ENCODE measurements at regions not wholly inside any gene's neighbourhood (a gene's known extent, or its start where the extent isn't known, plus 50 kb on each side); places are given as distances from the start of the nearest gene placed in this dataset.

DNA sequence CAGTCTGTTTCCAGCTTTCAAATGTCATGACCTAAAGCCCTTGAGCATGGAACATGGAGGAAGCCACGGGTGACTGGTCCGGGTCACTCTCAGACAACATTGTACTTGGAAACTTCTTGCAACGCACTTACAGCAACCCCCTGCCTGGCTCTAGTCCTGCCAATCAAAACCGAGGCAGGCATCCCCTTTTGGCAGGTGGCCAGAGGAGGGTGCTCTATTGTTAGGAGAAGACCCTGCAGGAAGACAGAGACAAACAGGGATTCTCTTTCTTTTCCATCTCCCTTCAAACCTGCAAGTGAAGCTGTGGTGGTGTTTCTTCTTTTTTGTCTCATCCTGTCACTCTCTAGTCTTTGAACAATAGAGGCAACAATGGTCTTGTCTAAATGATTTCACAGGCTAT, 667.2 kb downstream of the ZEB2 start:
- ATAC-seq, result no peak
- TF ChIP-seq ISL1 (CRISPR knock-in tag; IDR thresholded peaks at IDR 0.05) (no peak), BACH2 (CRISPR knock-in tag; IDR thresholded peaks at IDR 0.05; ENCODE audit: borderline replicate concordance) (no peak), TCF4 (CRISPR knock-in tag; IDR thresholded peaks at IDR 0.05; ENCODE audit: borderline replicate concordance) (no peak), ZNF8 (CRISPR knock-in tag; IDR thresholded peaks at IDR 0.05) (no peak), ZC3H10 (CRISPR knock-in tag; IDR thresholded peaks at IDR 0.05) (no peak), TOX (CRISPR knock-in tag; IDR thresholded peaks at IDR 0.05; ENCODE audit: borderline replicate concordance) (no peak), ZFP30 (CRISPR knock-in tag; IDR thresholded peaks at IDR 0.05) (no peak), ZFP3 (CRISPR knock-in tag; IDR thresholded peaks at IDR 0.05) (no peak), ESRRG (CRISPR knock-in tag; IDR thresholded peaks at IDR 0.05) (no peak), ZNF565 (CRISPR knock-in tag; conservative IDR thresholded peaks at IDR 0.05; ENCODE audit: low read depth) (no peak), SNAI2 (CRISPR knock-in tag; IDR thresholded peaks at IDR 0.05) (no peak), GLIS3 (CRISPR knock-in tag; IDR thresholded peaks at IDR 0.05) (no peak)
- TF ChIP-seq, protein P1, sequence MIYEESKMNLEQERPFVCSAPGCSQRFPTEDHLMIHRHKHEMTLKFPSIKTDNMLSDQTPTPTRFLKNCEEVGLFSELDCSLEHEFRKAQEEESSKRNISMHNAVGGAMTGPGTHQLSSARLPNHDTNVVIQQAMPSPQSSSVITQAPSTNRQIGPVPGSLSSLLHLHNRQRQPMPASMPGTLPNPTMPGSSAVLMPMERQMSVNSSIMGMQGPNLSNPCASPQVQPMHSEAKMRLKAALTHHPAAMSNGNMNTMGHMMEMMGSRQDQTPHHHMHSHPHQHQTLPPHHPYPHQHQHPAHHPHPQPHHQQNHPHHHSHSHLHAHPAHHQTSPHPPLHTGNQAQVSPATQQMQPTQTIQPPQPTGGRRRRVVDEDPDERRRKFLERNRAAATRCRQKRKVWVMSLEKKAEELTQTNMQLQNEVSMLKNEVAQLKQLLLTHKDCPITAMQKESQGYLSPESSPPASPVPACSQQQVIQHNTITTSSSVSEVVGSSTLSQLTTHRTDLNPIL (CRISPR knock-in tag; IDR thresholded peaks at IDR 0.05; ENCODE audit: low read depth), result no peak
- TF ChIP-seq, protein P2, sequence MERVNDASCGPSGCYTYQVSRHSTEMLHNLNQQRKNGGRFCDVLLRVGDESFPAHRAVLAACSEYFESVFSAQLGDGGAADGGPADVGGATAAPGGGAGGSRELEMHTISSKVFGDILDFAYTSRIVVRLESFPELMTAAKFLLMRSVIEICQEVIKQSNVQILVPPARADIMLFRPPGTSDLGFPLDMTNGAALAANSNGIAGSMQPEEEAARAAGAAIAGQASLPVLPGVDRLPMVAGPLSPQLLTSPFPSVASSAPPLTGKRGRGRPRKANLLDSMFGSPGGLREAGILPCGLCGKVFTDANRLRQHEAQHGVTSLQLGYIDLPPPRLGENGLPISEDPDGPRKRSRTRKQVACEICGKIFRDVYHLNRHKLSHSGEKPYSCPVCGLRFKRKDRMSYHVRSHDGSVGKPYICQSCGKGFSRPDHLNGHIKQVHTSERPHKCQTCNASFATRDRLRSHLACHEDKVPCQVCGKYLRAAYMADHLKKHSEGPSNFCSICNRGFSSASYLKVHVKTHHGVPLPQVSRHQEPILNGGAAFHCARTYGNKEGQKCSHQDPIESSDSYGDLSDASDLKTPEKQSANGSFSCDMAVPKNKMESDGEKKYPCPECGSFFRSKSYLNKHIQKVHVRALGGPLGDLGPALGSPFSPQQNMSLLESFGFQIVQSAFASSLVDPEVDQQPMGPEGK (CRISPR knock-in tag; IDR thresholded peaks at IDR 0.05; ENCODE audit: borderline replicate concordance), result no peak
- TF ChIP-seq, protein P3, sequence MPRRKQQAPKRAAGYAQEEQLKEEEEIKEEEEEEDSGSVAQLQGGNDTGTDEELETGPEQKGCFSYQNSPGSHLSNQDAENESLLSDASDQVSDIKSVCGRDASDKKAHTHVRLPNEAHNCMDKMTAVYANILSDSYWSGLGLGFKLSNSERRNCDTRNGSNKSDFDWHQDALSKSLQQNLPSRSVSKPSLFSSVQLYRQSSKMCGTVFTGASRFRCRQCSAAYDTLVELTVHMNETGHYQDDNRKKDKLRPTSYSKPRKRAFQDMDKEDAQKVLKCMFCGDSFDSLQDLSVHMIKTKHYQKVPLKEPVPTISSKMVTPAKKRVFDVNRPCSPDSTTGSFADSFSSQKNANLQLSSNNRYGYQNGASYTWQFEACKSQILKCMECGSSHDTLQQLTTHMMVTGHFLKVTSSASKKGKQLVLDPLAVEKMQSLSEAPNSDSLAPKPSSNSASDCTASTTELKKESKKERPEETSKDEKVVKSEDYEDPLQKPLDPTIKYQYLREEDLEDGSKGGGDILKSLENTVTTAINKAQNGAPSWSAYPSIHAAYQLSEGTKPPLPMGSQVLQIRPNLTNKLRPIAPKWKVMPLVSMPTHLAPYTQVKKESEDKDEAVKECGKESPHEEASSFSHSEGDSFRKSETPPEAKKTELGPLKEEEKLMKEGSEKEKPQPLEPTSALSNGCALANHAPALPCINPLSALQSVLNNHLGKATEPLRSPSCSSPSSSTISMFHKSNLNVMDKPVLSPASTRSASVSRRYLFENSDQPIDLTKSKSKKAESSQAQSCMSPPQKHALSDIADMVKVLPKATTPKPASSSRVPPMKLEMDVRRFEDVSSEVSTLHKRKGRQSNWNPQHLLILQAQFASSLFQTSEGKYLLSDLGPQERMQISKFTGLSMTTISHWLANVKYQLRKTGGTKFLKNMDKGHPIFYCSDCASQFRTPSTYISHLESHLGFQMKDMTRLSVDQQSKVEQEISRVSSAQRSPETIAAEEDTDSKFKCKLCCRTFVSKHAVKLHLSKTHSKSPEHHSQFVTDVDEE (CRISPR knock-in tag; IDR thresholded peaks at IDR 0.05), result no peak

DNA sequence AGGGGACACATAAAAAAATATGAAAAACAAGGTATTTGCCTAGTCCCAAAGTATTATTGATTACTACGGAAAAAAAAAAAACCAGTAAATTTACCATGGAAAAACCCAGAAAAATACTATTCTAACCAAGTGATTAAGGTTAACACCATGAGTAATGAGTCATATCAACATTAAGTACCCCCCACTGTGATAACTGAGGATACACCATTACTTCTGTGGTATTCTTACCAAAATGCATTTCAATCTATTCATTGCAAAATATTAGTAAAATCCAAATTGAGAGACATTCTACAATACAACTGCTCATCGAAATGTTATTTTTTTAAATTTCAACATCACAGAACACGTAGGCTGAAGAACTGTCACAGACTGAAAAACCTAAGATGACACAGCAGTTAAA, 669.8 kb downstream of the ZEB2 start:
- no peak for ATAC-seq
- TF ChIP-seq ZFP3 (CRISPR knock-in tag; IDR thresholded peaks at IDR 0.05), result no peak
- TF ChIP-seq SNAI2 (CRISPR knock-in tag; IDR thresholded peaks at IDR 0.05), result no peak
- TF ChIP-seq, protein P4, sequence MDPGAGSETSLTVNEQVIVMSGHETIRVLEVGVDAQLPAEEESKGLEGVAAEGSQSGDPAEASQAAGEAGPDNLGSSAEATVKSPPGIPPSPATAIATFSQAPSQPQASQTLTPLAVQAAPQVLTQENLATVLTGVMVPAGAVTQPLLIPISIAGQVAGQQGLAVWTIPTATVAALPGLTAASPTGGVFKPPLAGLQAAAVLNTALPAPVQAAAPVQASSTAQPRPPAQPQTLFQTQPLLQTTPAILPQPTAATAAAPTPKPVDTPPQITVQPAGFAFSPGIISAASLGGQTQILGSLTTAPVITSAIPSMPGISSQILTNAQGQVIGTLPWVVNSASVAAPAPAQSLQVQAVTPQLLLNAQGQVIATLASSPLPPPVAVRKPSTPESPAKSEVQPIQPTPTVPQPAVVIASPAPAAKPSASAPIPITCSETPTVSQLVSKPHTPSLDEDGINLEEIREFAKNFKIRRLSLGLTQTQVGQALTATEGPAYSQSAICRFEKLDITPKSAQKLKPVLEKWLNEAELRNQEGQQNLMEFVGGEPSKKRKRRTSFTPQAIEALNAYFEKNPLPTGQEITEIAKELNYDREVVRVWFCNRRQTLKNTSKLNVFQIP (CRISPR knock-in tag; IDR thresholded peaks at IDR 0.05; ENCODE audit: borderline replicate concordance, low read depth), result no peak
- TF ChIP-seq ZC3H10 (CRISPR knock-in tag; IDR thresholded peaks at IDR 0.05), result no peak
- TF ChIP-seq, protein P2 (CRISPR knock-in tag; IDR thresholded peaks at IDR 0.05; ENCODE audit: borderline replicate concordance), result no peak
- no peak for TF ChIP-seq GLIS3 (CRISPR knock-in tag; IDR thresholded peaks at IDR 0.05)
- no peak for TF ChIP-seq ARNTL (CRISPR knock-in tag; IDR thresholded peaks at IDR 0.05; ENCODE audit: borderline replicate concordance, low read depth)

DNA sequence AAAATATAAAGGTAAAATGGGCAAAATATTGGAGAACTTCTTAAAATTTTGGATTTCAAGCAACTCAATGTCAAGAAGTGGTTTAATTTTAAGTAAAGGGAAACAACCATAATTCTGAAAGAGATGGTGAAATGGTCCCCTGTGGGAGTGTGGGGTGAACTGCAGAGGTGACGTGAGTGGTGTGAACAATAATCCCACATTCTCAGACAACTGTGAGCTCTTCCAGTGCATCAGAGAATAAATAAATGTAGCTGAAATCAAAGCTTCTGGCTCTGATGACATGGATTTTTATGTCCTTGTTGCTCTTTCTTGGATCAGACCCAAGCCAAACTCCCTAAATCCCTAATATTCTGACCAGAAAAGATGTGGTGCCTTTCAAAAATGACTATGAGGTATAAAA, 672.7 kb downstream of the ZEB2 start:
- ATAC-seq, result no peak
- no peak for TF ChIP-seq ISL1 (CRISPR knock-in tag; IDR thresholded peaks at IDR 0.05)
- no peak for TF ChIP-seq TCF4 (CRISPR knock-in tag; IDR thresholded peaks at IDR 0.05; ENCODE audit: borderline replicate concordance)
- TF ChIP-seq, protein P3 (CRISPR knock-in tag; IDR thresholded peaks at IDR 0.05), result no peak
- no peak for TF ChIP-seq ZNF565 (CRISPR knock-in tag; conservative IDR thresholded peaks at IDR 0.05; ENCODE audit: low read depth)
- TF ChIP-seq ZC3H10 (CRISPR knock-in tag; IDR thresholded peaks at IDR 0.05), result no peak
- TF ChIP-seq ARNTL (CRISPR knock-in tag; IDR thresholded peaks at IDR 0.05; ENCODE audit: borderline replicate concordance, low read depth), result no peak
- TF ChIP-seq, protein P4 (CRISPR knock-in tag; IDR thresholded peaks at IDR 0.05; ENCODE audit: borderline replicate concordance, low read depth), result no peak
- TF ChIP-seq ZNF8 (CRISPR knock-in tag; IDR thresholded peaks at IDR 0.05), result no peak
- TF ChIP-seq CSDC2 (CRISPR knock-in tag; IDR thresholded peaks at IDR 0.05), result no peak
- TF ChIP-seq, protein P5, sequence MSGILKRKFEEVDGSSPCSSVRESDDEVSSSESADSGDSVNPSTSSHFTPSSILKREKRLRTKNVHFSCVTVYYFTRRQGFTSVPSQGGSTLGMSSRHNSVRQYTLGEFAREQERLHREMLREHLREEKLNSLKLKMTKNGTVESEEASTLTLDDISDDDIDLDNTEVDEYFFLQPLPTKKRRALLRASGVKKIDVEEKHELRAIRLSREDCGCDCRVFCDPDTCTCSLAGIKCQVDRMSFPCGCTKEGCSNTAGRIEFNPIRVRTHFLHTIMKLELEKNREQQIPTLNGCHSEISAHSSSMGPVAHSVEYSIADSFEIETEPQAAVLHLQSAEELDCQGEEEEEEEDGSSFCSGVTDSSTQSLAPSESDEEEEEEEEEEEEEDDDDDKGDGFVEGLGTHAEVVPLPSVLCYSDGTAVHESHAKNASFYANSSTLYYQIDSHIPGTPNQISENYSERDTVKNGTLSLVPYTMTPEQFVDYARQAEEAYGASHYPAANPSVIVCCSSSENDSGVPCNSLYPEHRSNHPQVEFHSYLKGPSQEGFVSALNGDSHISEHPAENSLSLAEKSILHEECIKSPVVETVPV (CRISPR knock-in tag; IDR thresholded peaks at IDR 0.05), result no peak
- TF ChIP-seq BACH2 (CRISPR knock-in tag; IDR thresholded peaks at IDR 0.05; ENCODE audit: borderline replicate concordance), result no peak
- TF ChIP-seq ZFP30 (CRISPR knock-in tag; IDR thresholded peaks at IDR 0.05), result no peak
- TF ChIP-seq ZNF70 (CRISPR knock-in tag; IDR thresholded peaks at IDR 0.05), result no peak
- no peak for TF ChIP-seq RARB (CRISPR knock-in tag; IDR thresholded peaks at IDR 0.05)
